GM13976 (cell line): ENCODE measurements at regions not wholly inside any gene's neighbourhood (a gene's known extent, or its start where the extent isn't known, plus 50 kb on each side); places are given as distances from the start of the nearest gene placed in this dataset.

Source experiments
- DNase-seq: peaks from one replicate; pipeline ENCODE4 v3.0.0; 2012; ENCODE audit warnings: low spot score
- in situ Hi-C: fragments of 300-500 bp; cut with MboI; formaldehyde crosslinking; loops from one replicate; pipeline ENCODE4 v1.12.0; 2022; ENCODE audit warnings: low sequenced_read_pairs, mixed read lengths, inconsistent platforms; ENCODE audit not compliant: unreplicated experiment
- TF ChIP-seq, protein P1 (sequence below): IDR thresholded peaks from 2 replicates; pipeline ENCODE4 v1.5.1; 2012; ENCODE audit warnings: borderline replicate concordance, mild to moderate bottlenecking; ENCODE audit not compliant: insufficient read depth; ENCODE audit errors: extremely low read depth, missing control alignments, control extremely low read depth

- in situ Hi-C loops = no loop called here
- TF ChIP-seq, protein P1, sequence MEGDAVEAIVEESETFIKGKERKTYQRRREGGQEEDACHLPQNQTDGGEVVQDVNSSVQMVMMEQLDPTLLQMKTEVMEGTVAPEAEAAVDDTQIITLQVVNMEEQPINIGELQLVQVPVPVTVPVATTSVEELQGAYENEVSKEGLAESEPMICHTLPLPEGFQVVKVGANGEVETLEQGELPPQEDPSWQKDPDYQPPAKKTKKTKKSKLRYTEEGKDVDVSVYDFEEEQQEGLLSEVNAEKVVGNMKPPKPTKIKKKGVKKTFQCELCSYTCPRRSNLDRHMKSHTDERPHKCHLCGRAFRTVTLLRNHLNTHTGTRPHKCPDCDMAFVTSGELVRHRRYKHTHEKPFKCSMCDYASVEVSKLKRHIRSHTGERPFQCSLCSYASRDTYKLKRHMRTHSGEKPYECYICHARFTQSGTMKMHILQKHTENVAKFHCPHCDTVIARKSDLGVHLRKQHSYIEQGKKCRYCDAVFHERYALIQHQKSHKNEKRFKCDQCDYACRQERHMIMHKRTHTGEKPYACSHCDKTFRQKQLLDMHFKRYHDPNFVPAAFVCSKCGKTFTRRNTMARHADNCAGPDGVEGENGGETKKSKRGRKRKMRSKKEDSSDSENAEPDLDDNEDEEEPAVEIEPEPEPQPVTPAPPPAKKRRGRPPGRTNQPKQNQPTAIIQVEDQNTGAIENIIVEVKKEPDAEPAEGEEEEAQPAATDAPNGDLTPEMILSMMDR = no peak
- DNase-seq = no peak
Measured at GRCh38 chr3:86178095-86178494, 812.9 kb downstream of the VGLL3 start.

DNA sequence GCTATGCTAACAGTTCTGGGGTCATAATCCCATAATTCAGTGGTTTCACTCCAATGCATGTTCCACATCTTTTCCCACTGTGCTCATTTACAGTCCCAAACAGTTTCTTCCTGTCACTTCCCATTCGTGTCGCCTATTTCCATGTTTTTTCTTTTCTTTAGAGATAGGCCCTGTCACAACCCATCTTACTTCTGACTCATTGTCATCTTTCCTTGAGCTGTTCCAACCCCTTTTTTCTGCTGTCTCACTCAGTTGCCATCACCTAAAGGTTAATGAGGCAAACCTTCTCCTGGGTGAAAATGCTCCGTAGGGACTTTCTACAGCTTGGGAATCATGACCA, 814.5 kb downstream of the VGLL3 start:
- TF ChIP-seq, protein P1 = no peak
- in situ Hi-C loops = no loop called here
- no peak for DNase-seq

DNA sequence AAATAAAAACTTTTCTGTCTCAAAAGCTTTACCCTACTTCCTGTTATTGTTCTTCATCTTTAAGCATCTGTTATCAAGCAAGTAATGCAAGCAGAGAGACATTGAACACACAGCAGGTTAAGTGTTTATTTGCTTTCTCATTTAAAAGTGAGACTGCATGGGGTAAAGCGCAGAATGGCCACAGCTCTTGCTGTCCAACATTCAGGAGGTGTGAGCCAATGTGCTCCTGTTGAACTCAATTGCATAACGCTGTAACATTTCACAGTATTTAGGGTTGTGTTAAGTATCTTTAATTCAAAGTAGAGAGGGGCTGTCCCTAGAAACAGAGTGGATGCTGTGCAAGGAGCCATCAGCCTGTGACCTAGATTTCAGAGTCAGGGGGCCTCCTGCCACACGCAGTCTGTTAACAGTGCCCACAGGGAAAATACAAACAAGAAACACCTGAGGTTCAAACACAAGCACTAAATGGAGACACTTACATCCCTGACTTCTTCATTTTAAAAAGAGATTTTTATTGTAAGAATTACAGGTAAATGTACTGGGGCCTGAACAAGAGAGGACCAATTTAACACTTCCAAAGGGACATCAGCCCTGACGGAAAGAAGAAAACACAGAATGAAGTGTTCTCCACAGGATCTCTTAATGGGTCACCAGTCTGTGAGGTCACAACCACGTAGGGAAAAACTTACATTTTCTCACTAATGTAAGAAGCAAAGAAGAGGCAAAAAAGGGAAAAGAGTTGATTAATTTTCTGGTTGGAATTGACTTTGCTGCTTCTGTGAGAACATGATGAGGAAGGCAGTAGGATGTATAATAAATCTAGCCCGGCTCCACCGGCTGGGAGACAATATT, 815.1 kb downstream of the VGLL3 start:
- no peak for DNase-seq
- in situ Hi-C loops = no loop called here
- TF ChIP-seq, protein P1 = no peak

DNA sequence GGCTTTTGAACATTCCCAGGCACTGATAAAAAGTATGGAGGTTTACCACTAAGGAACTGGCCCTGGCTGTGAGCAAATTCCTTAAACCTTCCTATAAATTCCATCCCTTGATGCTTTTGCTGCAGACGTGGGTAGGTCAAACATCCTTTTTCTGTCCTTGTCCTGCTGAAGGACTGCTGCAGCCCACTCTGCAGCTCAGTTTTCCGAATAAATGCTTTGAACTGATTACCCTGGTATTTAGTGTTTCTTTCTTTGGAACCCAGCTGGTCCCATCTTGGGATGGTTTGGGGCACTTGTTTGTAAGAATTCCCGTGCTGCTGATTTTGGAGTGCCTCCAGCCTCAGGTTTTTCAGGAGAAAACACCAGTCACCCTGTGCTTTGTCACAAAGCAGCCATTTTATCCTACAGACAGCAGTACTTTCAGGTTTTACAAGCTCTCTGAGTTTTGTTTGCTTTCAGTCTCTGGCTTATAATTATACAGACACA, 815.9 kb downstream of the VGLL3 start:
- in situ Hi-C loops = no loop called here
- TF ChIP-seq, protein P1 = no peak
- DNase-seq = no peak

GRCh38 chr3:86173401-86173800, 817.5 kb downstream of the VGLL3 start:
- in situ Hi-C loops = no loop called here
- TF ChIP-seq, protein P1 = no peak
- no peak for DNase-seq

DNA sequence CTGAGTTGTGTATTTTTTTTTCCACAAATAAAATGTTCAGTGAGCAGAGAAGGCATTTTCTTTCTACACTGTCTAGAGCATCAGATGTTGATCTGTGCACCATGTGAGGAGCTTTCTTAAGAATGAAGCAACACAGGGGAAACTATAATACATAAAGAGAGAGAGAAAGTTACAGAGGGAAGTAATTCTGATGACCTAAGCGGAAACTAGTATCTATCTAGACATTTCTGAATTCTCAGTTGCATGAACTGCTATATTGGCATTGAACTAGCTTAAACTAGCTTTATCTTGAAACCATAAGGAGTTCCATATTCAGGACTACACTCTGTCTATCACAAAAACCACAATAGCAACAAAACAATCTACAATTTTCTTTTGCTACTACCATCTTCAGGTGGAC, 822.4 kb downstream of the VGLL3 start:
- TF ChIP-seq, protein P1 = no peak
- no peak for DNase-seq
- in situ Hi-C loops = no loop called here

- in situ Hi-C loops = no loop called here
- TF ChIP-seq, protein P1 = no peak
- DNase-seq = no peak
Measured at GRCh38 chr3:86162521-86162920, 828.4 kb downstream of the VGLL3 start.
